ENCODE measurements at regions not wholly inside any gene's neighbourhood (a gene's known extent, or its start where the extent isn't known, plus 50 kb on each side); places are given as distances from the start of the nearest gene placed in this dataset.

DNA sequence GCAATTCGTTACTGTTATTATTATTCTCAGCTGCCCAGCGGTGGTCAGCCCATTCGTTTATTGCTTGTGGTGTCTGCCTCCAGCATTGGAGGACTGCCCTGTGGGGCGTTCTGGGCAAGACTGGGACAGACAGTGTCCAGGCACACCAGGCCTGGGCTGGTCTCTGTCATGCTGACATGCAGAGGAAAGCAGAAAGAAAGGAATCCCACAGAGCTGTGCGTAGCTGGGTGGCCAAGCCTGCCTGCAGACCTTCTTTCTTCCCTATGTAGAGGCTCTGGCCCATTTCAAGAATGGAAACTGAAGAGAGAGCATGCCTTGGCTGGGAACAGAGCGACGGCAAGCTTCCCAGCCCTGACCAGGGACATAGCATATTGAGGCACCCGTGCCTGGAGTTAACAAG is 525.3 kb upstream of the TBX3 start:
- H3K27me3 Mint-ChIP-seq, result peaks cover 0 to 2% of the 10 kb centered on the region in 2 donors

GRCh38 chr12:115208098-115208497 is 524.1 kb upstream of the TBX3 start:
- ChIA-PET CTCF (no interaction called here), POLR2A (no interaction called here)
- no peak overlapping the region for H3K27ac ChIP-seq (ENCODE audit: low read depth, low read length)
- H3K36me3 Mint-ChIP-seq, result no peaks in the 10 kb centered on the region
- H3K27ac Mint-ChIP-seq, result no peak overlapping the region
- no peak overlapping the region for H3K4me3 Mint-ChIP-seq
- H3K4me1 Mint-ChIP-seq, result no peaks in the 10 kb centered on the region
- H3K36me3 ChIP-seq (ENCODE audit: insufficient read depth, low read length), result no peaks in the 10 kb centered on the region
- peaks cover 0 to 2% of the 10 kb centered on the region in 2 donors for H3K27me3 Mint-ChIP-seq
- H3K9me3 Mint-ChIP-seq, result peaks cover 3 to 13% (median 4%) of the 10 kb centered on the region in 5 donors
- H3K27me3 ChIP-seq (ENCODE audit: insufficient read depth, low read length, poor library complexity, severe bottlenecking), result no peaks in the 10 kb centered on the region
- no peaks in the 10 kb centered on the region for H3K4me1 ChIP-seq (ENCODE audit: insufficient read depth, low read length)
- no peak overlapping the region for H3K4me3 ChIP-seq (ENCODE audit: low read length)
- H3K9me3 ChIP-seq (ENCODE audit: low read length), result no peaks in the 10 kb centered on the region
- no peak for DNase-seq

More for the DNA sequence above, 525.3 kb upstream of the TBX3 start:
- POLR2A ChIA-PET, result no interaction called here
- no peaks in the 10 kb centered on the region for H3K4me1 ChIP-seq (ENCODE audit: insufficient read depth, low read length)
- CTCF ChIA-PET, result no interaction called here
- H3K27me3 ChIP-seq (ENCODE audit: insufficient read depth, low read length, poor library complexity, severe bottlenecking), result no peaks in the 10 kb centered on the region
- DNase-seq, result no peak
- no peak overlapping the region for H3K4me3 ChIP-seq (ENCODE audit: low read length)
- no peaks in the 10 kb centered on the region for H3K9me3 ChIP-seq (ENCODE audit: low read length)
- Mint-ChIP-seq H3K9me3 (peaks cover 0 to 13% (median 4%) of the 10 kb centered on the region in 5 donors), H3K27ac (no peak overlapping the region), H3K4me1 (no peaks in the 10 kb centered on the region), H3K36me3 (no peaks in the 10 kb centered on the region), H3K4me3 (no peak overlapping the region)
- H3K36me3 ChIP-seq (ENCODE audit: insufficient read depth, low read length), result no peaks in the 10 kb centered on the region
- no peak overlapping the region for H3K27ac ChIP-seq (ENCODE audit: low read depth, low read length)

DNA sequence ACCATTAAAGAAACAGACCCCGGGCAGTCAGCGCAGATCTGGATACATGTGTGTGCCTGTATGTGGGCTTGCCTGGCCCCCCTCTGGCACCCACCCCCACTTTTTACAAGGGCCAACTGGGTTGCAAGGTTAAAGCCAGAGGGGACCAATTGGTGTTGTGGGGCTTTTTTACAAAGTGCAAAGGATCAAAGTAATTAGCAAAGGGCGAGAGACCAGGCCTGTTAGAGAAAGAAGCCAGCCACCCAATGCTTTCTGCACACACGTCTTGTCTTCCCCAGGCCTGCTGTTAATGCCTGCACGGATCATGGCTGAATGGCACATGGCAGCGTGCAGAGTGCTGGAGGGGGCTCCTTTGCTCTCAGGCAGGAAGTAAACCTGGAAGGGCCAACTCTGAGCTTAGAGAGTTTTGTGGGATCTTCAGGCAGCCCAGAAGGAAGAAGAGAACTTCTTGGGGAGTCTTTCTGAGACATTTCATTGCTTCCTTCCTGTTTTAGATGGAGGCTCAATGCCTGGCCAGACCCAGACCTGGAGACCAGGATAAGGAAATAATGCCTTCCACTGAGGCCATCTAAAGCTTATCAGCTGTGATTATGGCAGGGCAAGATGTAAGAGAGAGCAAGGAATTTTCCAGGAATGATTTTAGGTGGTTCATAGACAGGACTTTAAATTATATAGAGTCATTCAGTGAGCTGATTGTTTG is 523.4 kb upstream of the TBX3 start:
- H3K4me3 Mint-ChIP-seq, result no peak overlapping the region
- peaks cover 0 to 2% of the 10 kb centered on the region in 2 donors for H3K27me3 Mint-ChIP-seq
- Histone ChIP-seq H3K27ac (ENCODE audit: low read depth, low read length) (no peak overlapping the region), H3K27me3 (ENCODE audit: insufficient read depth, low read length, poor library complexity, severe bottlenecking) (no peaks in the 10 kb centered on the region), H3K9me3 (ENCODE audit: low read length) (no peaks in the 10 kb centered on the region), H3K4me3 (ENCODE audit: low read length) (no peak overlapping the region), H3K4me1 (ENCODE audit: insufficient read depth, low read length) (no peaks in the 10 kb centered on the region), H3K36me3 (ENCODE audit: insufficient read depth, low read length) (no peaks in the 10 kb centered on the region)
- no peaks in the 10 kb centered on the region for H3K36me3 Mint-ChIP-seq
- ChIA-PET CTCF (no interaction called here), POLR2A (no interaction called here)
- DNase-seq, result no peak
- peaks cover 3 to 13% (median 4%) of the 10 kb centered on the region in 5 donors for H3K9me3 Mint-ChIP-seq
- no peak overlapping the region for H3K27ac Mint-ChIP-seq
- H3K4me1 Mint-ChIP-seq, result no peaks in the 10 kb centered on the region

DNA sequence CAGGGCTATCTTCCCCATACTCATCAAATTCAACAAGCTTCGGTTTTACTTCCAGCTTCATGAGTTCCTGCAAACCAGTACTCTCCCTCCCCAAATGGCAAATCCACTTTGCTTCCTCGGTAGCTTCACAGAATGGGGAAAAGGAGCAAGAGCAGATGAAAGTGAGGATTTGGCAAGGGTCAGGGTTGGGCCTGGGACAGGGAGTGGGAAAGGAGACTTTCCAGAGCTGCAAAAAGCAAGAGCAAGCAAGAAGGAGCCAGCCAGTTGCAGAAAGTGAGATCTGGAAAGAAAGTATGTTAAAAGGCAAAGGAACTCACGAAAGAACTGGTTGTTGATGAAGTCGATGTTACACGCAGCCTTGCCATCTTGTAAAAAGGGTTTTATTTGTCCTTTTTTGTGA is 522.8 kb upstream of the TBX3 start:
- H3K4me1 Mint-ChIP-seq, result no peaks in the 10 kb centered on the region
- POLR2A ChIA-PET, result no interaction called here
- no peak for DNase-seq
- H3K27ac ChIP-seq (ENCODE audit: low read depth, low read length), result no peak overlapping the region
- H3K27ac Mint-ChIP-seq, result no peak overlapping the region
- H3K27me3 Mint-ChIP-seq, result peaks cover 0 to 2% of the 10 kb centered on the region in 2 donors
- H3K9me3 ChIP-seq (ENCODE audit: low read length), result no peaks in the 10 kb centered on the region
- no peak overlapping the region for H3K4me3 Mint-ChIP-seq
- no peak overlapping the region for H3K4me3 ChIP-seq (ENCODE audit: low read length)
- H3K4me1 ChIP-seq (ENCODE audit: insufficient read depth, low read length), result no peaks in the 10 kb centered on the region
- CTCF ChIA-PET, result no interaction called here
- H3K9me3 Mint-ChIP-seq, result peaks cover 3 to 12% (median 4%) of the 10 kb centered on the region in 5 donors
- no peaks in the 10 kb centered on the region for H3K36me3 Mint-ChIP-seq
- no peaks in the 10 kb centered on the region for H3K36me3 ChIP-seq (ENCODE audit: insufficient read depth, low read length)
- H3K27me3 ChIP-seq (ENCODE audit: insufficient read depth, low read length, poor library complexity, severe bottlenecking), result no peaks in the 10 kb centered on the region

GRCh38 chr12:115205755-115206308 is 521.9 kb upstream of the TBX3 start:
- CTCF ChIA-PET, result no interaction called here
- no peaks in the 10 kb centered on the region for H3K36me3 Mint-ChIP-seq
- H3K27ac Mint-ChIP-seq, result no peak overlapping the region
- H3K9me3 ChIP-seq (ENCODE audit: low read length), result no peaks in the 10 kb centered on the region
- H3K4me3 Mint-ChIP-seq, result no peak overlapping the region
- H3K27me3 Mint-ChIP-seq, result peaks cover 0 to 2% of the 10 kb centered on the region in 2 donors
- H3K4me1 Mint-ChIP-seq, result no peaks in the 10 kb centered on the region
- no peak overlapping the region for H3K4me3 ChIP-seq (ENCODE audit: low read length)
- H3K9me3 Mint-ChIP-seq, result peaks cover 3 to 9% (median 3%) of the 10 kb centered on the region in 5 donors
- H3K27me3 ChIP-seq (ENCODE audit: insufficient read depth, low read length, poor library complexity, severe bottlenecking), result no peaks in the 10 kb centered on the region
- POLR2A ChIA-PET, result no interaction called here
- no peaks in the 10 kb centered on the region for H3K4me1 ChIP-seq (ENCODE audit: insufficient read depth, low read length)
- no peak overlapping the region for H3K27ac ChIP-seq (ENCODE audit: low read depth, low read length)
- H3K36me3 ChIP-seq (ENCODE audit: insufficient read depth, low read length), result no peaks in the 10 kb centered on the region
- DNase-seq, result no peak

- CTCF ChIA-PET, result no interaction called here
- Histone ChIP-seq H3K36me3 (ENCODE audit: insufficient read depth, low read length) (no peaks in the 10 kb centered on the region), H3K4me3 (ENCODE audit: low read length) (no peak overlapping the region), H3K9me3 (ENCODE audit: low read length) (no peaks in the 10 kb centered on the region), H3K4me1 (ENCODE audit: insufficient read depth, low read length) (no peaks in the 10 kb centered on the region), H3K27ac (ENCODE audit: low read depth, low read length) (no peak overlapping the region), H3K27me3 (ENCODE audit: insufficient read depth, low read length, poor library complexity, severe bottlenecking) (no peaks in the 10 kb centered on the region)
- no peak for DNase-seq
- Mint-ChIP-seq H3K27ac (peak overlapping the region in 1 of 8 donors; percentile 48), H3K4me1 (no peaks in the 10 kb centered on the region), H3K36me3 (no peaks in the 10 kb centered on the region), H3K27me3 (peaks cover 0 to 2% of the 10 kb centered on the region in 2 donors), H3K9me3 (peaks cover 3 to 4% (median 3%) of the 10 kb centered on the region in 5 donors), H3K4me3 (no peak overlapping the region)
- POLR2A ChIA-PET, result no interaction called here
Measured at GRCh38 chr12:115204957-115205754, 521.2 kb upstream of the TBX3 start.

GRCh38 chr12:115203701-115204100 is 519.7 kb upstream of the TBX3 start:
- Mint-ChIP-seq H3K27ac (no peak overlapping the region), H3K36me3 (no peaks in the 10 kb centered on the region), H3K27me3 (peaks cover 0 to 2% of the 10 kb centered on the region in 2 donors), H3K4me3 (no peak overlapping the region), H3K4me1 (no peaks in the 10 kb centered on the region), H3K9me3 (peaks cover 3 to 6% (median 4%) of the 10 kb centered on the region in 5 donors)
- Histone ChIP-seq H3K4me3 (ENCODE audit: low read length) (no peak overlapping the region), H3K9me3 (ENCODE audit: low read length) (no peaks in the 10 kb centered on the region), H3K4me1 (ENCODE audit: insufficient read depth, low read length) (no peaks in the 10 kb centered on the region), H3K27ac (ENCODE audit: low read depth, low read length) (no peak overlapping the region), H3K27me3 (ENCODE audit: insufficient read depth, low read length, poor library complexity, severe bottlenecking) (no peaks in the 10 kb centered on the region), H3K36me3 (ENCODE audit: insufficient read depth, low read length) (no peaks in the 10 kb centered on the region)
- POLR2A ChIA-PET, result no interaction called here
- no peak for DNase-seq
- CTCF ChIA-PET, result no interaction called here

- H3K27me3 Mint-ChIP-seq, result peaks cover 0 to 2% of the 10 kb centered on the region in 2 donors
- POLR2A ChIA-PET, result no interaction called here
- H3K36me3 Mint-ChIP-seq, result no peaks in the 10 kb centered on the region
- CTCF ChIA-PET, result no interaction called here
- Histone ChIP-seq H3K4me1 (ENCODE audit: insufficient read depth, low read length) (no peaks in the 10 kb centered on the region), H3K4me3 (ENCODE audit: low read length) (no peak overlapping the region), H3K27me3 (ENCODE audit: insufficient read depth, low read length, poor library complexity, severe bottlenecking) (no peaks in the 10 kb centered on the region), H3K9me3 (ENCODE audit: low read length) (no peaks in the 10 kb centered on the region), H3K27ac (ENCODE audit: low read depth, low read length) (no peak overlapping the region), H3K36me3 (ENCODE audit: insufficient read depth, low read length) (no peaks in the 10 kb centered on the region)
- H3K9me3 Mint-ChIP-seq, result peaks cover 3 to 10% (median 7%) of the 10 kb centered on the region in 5 donors
- no peak overlapping the region for H3K4me3 Mint-ChIP-seq
- no peak overlapping the region for H3K27ac Mint-ChIP-seq
- no peak for DNase-seq
- H3K4me1 Mint-ChIP-seq, result no peaks in the 10 kb centered on the region
Measured at GRCh38 chr12:115201966-115202365, 518.0 kb upstream of the TBX3 start.

All from CD8-positive, alpha-beta memory T cell (primary cell).